C4-2B (cell line): ENCODE measurements at regions not wholly inside any gene's neighbourhood (a gene's known extent, or its start where the extent isn't known, plus 50 kb on each side); places are given as distances from the start of the nearest gene placed in this dataset.

Source experiments
- ZFX ChIP-seq: fragments of 450-650 bp; IDR thresholded peaks from 2 replicates; pipeline ENCODE4 v1.6.1; 2017
- TF ChIP-seq, protein P1 (sequence below): fragments of 450-650 bp; conservative IDR thresholded peaks from 2 replicates; pipeline ENCODE4 v1.5.1; 2017; ENCODE audit warnings: mild to moderate bottlenecking

DNA sequence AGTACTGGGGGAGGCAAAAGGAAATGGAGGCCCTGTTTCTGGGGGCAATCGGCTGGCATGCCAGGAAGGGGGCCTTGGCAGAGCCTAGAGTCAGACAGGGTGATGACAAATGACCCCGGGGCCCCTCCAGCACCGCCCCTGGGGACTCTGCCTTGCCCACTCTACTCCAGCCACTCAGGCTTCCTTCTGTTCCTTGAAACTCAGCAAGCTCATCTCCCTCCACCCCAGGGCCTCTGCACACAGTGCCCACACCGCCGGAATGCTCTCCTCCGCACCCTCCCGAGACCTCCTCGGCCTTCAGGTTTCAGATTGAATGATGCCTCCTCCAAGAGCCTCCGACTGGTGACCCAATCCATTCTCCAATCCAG is 122.5 kb upstream of the ZBTB40 start:
- TF ChIP-seq, protein P1, sequence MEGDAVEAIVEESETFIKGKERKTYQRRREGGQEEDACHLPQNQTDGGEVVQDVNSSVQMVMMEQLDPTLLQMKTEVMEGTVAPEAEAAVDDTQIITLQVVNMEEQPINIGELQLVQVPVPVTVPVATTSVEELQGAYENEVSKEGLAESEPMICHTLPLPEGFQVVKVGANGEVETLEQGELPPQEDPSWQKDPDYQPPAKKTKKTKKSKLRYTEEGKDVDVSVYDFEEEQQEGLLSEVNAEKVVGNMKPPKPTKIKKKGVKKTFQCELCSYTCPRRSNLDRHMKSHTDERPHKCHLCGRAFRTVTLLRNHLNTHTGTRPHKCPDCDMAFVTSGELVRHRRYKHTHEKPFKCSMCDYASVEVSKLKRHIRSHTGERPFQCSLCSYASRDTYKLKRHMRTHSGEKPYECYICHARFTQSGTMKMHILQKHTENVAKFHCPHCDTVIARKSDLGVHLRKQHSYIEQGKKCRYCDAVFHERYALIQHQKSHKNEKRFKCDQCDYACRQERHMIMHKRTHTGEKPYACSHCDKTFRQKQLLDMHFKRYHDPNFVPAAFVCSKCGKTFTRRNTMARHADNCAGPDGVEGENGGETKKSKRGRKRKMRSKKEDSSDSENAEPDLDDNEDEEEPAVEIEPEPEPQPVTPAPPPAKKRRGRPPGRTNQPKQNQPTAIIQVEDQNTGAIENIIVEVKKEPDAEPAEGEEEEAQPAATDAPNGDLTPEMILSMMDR: no peak
- TF ChIP-seq ZFX: no peak
